Mucosa of gallbladder (tissue), 1 donor: ENCODE measurements at regions not wholly inside any gene's neighbourhood (a gene's known extent, or its start where the extent isn't known, plus 50 kb on each side); places are given as distances from the start of the nearest gene placed in this dataset.
"Not testable (repeated sequence)": the region's sequence is repeated elsewhere in the genome, so short reads cannot be mapped to it uniquely, and the experiment has no call there.

Experiments
- DNase-seq: peaks from one replicate; pipeline ENCODE4 v3.0.0-alpha.2; 2020; ENCODE audit warnings: low spot score
- donor health status: DM: no; HTN: no; CAD: no.

- DNase-seq: no peak
Observed at GRCh38 chr6:137399881-137400443, 94.2 kb downstream of the OLIG3 start.

GRCh38 chr6:137395316-137395715, 98.9 kb downstream of the OLIG3 start:
- no peak for DNase-seq

DNA sequence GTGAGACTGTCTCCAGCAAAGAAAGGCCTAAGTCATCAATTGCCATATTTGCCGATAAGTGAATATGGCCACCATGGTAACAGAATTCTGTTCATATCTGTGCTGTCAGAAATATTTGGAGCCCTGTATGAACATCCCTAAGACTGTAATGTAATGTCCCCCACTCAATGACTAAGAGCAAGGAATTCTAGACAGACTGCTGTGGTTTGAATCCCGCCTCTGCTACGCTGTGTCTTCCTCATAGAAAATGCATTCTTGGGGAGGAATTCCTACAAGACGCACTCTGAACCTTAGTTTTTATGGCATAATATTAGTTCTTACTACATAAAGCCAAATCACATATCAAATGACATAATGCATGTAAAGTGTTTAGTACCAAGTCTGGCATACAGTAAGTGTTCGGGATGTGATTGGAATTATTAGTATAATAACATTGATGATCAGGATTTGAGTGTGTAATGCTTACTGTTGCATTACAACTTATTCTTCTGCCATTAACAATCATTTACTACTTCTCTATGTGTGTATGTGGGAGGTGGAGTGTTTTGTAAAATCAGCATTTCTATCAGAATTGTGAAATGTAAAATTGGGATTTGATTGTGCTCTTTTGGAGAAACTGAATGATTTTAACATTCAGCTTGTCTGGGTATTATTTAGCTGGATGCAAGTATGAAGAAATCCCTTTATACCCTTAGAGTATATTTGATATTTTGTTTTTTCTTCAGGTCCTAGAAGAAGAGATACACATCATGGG, 103.0 kb downstream of the OLIG3 start:
- DNase-seq: no peak

GRCh38 chr6:137390334-137390733, 103.9 kb downstream of the OLIG3 start:
- no peak for DNase-seq

DNA sequence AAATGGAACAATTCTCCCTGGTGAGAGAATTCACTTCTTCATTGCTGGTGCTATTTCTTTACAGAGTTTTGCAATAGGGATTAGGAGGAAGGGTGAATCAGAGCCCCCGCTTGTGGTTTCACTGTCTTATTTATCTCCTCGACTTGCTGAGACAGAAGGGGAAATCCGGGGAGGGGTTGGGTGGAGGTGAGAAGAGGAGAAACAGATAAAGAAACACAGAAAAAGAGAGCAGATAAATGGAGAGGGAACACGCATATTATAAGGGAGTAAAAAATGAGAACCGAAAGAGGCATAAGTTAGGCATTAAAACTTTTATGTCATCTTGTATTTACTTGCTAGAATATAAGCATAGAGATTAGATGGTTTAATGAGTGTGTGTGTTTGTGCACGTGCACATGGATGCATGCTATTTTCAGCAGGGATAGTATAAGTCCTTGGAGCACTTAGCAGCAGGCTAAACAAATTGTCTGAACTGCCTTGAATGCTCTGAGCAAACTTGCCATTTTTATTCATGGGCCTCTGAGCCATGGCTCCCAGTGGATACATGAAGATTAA, 105.0 kb downstream of the OLIG3 start:
- DNase-seq: no peak

- DNase-seq: no peak
Observed at GRCh38 chr6:137387096-137387764, 107.0 kb downstream of the OLIG3 start.

DNA sequence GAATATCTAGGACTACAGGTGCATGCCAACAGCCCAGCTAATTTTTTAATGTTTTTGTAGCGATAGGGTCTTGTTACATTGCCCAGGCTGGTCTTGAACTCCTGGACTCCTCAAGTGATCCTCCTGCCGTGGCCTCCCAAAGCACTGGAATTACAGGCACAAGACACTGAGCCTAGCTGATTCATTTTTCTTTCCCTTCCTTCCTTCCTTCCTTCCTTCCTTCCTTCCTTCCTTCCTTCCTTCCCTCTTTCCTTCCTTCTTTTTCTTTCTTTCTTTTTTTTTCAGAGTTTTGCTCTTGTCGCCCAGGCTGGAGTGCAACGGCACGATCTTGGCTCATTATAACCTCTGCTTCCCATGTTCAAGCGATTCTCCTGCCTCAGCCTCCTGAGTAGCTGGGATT, 110.9 kb downstream of the OLIG3 start:
- not testable (repeated sequence) for DNase-seq

GRCh38 chr6:137378090-137378369, 116.2 kb downstream of the OLIG3 start:
- no peak for DNase-seq

- no peak for DNase-seq
Observed at GRCh38 chr6:137373296-137373695, 120.9 kb downstream of the OLIG3 start.

GRCh38 chr6:137372532-137372931, 121.7 kb downstream of the OLIG3 start:
- no peak for DNase-seq

- no peak for DNase-seq
Observed at GRCh38 chr6:137371634-137372016, 122.6 kb downstream of the OLIG3 start.

GRCh38 chr6:137370871-137371633, 123.1 kb downstream of the OLIG3 start:
- no peak for DNase-seq

- no peak for DNase-seq
Observed at GRCh38 chr6:137369136-137369535, 125.1 kb downstream of the OLIG3 start.

GRCh38 chr6:137365707-137366437, 128.3 kb downstream of the OLIG3 start:
- no peak for DNase-seq

DNA sequence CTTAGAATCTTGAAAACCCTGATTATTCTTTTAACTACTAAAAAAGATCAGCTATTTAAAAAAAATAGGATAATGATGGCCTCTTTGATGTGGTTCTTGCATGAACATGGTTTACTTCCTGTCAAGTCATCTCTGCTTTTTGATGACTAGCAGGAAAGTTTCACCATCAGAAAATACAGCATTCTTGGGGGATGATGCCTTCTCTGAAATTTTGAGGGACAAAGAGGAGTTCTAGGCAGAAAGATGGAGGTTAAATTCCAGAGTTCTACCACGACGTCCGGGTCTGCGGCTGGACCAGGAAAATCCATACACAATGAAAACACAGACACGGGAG, 130.4 kb downstream of the OLIG3 start:
- DNase-seq: no peak

GRCh38 chr6:137362878-137363804, 131.1 kb downstream of the OLIG3 start:
- no peak for DNase-seq

DNA sequence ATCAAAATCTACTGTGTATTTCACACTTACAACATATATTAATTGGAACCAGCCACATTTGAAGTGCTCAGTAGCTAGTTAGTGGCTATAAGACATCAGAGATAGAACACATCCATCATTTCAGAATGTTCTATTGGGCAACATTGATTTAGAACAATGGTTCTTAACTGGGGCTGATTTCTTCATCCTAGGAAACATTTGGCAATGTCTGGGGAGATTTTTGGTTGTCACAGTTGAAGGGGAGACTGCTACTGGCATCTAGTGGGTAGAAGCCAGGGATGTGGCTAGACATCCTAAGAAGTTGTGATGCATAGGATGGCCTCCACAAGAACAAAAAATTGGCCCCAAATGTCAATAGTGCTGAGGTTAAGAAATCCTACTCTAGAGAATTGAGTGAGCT, 132.5 kb downstream of the OLIG3 start:
- DNase-seq: no peak

DNA sequence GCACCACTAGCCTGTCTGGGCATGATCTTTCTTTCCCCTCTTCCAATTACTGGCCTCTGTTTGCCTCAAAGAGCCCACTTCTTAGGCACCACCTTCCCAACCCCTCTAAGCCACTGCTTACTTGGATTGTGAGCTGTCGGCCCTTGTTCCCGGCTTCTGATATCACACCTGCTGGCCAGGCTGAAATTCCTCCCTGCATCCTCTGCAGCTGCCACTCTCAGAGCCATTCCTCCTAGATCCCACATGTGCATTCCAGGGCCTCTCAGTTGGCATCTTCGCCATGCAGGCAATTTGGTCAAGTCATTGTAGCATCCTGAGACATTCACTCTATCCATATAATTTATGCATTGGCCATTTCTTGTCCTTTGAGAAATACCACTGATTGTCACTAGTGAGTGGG, 135.9 kb downstream of the OLIG3 start:
- DNase-seq: no peak

GRCh38 chr6:137357948-137358266, 136.3 kb downstream of the OLIG3 start:
- DNase-seq: no peak

DNA sequence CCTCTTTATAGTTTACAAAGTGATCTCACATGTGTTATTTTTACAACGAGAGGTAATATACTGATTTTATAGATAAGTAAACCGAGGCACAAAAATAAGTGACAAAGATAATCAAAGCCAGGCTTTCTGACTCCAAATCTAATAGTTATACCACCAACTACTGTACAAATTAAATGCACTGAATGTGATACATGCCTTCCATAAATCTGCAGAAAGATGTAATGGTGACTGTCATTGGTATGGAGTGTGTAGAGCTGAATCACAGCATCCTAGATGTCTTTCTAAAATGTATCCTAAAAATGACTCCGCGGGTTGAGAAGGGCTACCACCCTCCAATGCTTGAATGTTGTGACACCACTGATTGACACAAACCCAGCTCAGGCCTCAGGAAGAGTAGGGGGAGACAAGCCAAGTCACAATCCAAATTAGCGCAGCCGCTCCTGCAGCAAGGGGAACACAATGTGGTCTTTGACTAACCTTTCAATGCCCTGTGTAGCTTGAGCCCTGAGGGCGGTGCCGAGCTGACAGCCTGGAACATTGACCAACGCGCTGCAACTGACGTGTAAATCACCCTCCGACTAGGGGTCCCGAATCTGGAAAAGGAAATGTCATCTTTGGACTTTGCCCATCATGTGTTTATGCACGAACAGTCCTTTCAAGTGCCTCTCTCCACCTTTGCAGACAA, 136.8 kb downstream of the OLIG3 start:
- DNase-seq: no peak
